GM10266 (cell line): ENCODE measurements at regions not wholly inside any gene's neighbourhood (a gene's known extent, or its start where the extent isn't known, plus 50 kb on each side); places are given as distances from the start of the nearest gene placed in this dataset.
A peak's percentile ranks its signal among the peaks of the same experiment; 100 is the strongest.

Experiments
- DNase-seq: peaks from one replicate; pipeline ENCODE4 v3.0.0; 2012; ENCODE audit errors: extremely low spot score
- CTCF ChIP-seq: IDR thresholded peaks from 2 replicates; pipeline ENCODE4 v1.5.1; 2012; ENCODE audit warnings: mild to moderate bottlenecking, low read depth; ENCODE audit not compliant: control insufficient read depth, insufficient read depth; ENCODE audit errors: missing control alignments

GRCh38 chr18:43592269-43592668 lies 315.0 kb upstream of the SYT4 start:
- no peak for TF ChIP-seq CTCF
- no peak for DNase-seq

- DNase-seq, result peak; percentile 38
- TF ChIP-seq CTCF, result peak; percentile 59
Observed at GRCh38 chr18:43596105-43596712, 318.9 kb upstream of the SYT4 start.

GRCh38 chr18:43601432-43601831 lies 324.1 kb upstream of the SYT4 start:
- no peak for DNase-seq
- no peak for TF ChIP-seq CTCF

GRCh38 chr18:43605224-43605623 lies 327.9 kb upstream of the SYT4 start:
- DNase-seq, result no peak
- no peak for TF ChIP-seq CTCF

- no peak for TF ChIP-seq CTCF
- no peak for DNase-seq
Observed at GRCh38 chr18:43606795-43607194, 329.5 kb upstream of the SYT4 start.

- DNase-seq, result peak; percentile 16
- peak; percentile 40 for TF ChIP-seq CTCF
Observed at GRCh38 chr18:43620936-43621335, 343.6 kb upstream of the SYT4 start.

GRCh38 chr18:43622024-43622423 lies 344.7 kb upstream of the SYT4 start:
- TF ChIP-seq CTCF, result no peak
- no peak for DNase-seq
